Middle frontal gyrus (tissue), 1 donor: ENCODE measurements at regions not wholly inside any gene's neighbourhood (a gene's known extent, or its start where the extent isn't known, plus 50 kb on each side); places are given as distances from the start of the nearest gene placed in this dataset.

ENCODE experiments used
- DNase-seq: peaks from one replicate; pipeline ENCODE4 v3.0.0-alpha.2; 2015; ENCODE audit warnings: low spot score; ENCODE audit errors: extremely low spot score

DNA sequence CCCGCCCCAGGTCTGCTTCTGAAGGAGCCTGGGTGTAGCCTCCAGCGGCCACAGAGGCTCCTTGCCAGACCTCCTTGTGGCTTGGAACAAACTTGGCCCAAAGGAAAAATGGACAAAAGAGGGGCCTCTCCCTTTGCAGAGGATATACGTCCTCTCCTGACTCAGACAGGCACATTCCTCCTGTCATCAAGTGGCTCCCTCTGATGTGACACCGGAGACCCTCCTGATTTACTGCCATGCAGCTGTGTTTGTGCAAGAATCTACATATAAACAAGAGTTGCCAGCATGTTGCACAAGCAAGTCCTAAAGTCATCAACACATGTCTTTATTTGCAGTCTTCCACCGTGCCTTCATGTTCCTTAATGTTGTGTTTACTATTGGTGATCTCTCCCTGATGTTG, 54.1 kb upstream of the F3 start:
- no peak for DNase-seq

DNA sequence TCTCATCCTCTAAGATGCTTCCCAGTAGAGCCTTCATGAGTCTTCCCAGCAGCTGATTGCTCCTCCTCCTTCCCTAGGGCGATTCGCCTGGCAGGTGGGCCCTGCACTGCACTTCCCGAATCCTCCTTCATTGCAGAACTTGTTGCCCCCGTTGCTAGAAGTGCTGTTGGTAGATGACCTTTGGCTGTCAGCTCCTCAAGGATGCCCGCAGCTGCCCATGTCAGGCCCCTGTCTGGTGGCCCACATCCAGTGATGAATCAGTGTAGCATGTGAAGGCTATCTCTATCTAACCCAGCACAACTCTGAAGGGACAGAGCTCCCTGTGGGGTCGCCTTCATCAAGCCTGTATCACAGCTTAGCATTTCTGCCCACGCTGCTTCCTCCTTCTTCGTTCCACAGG, 52.1 kb upstream of the F3 start:
- no peak for DNase-seq

DNA sequence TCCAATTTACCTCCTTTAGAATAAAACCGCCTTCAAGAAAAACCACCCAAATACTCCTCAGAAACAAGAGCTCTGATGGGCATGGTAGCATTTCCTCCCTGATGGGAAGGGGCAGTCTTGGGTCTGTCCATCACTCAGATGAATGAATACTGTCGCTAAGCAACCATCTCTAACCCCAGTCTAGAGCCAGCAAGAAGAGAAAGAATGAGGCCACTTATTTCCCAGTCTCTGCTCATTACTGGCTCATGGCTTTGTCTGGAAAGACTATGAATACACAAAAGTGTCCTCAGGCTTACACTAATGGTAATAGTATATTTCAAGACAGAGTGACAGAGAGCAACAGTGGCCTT, 51.0 kb upstream of the F3 start:
- DNase-seq: no peak

- DNase-seq: peak; percentile 27
These were observed 50.4 kb upstream of the F3 start for GRCh38 chr1:94591823-94592570.
